GM13977 (cell line): ENCODE measurements at regions not wholly inside any gene's neighbourhood (a gene's known extent, or its start where the extent isn't known, plus 50 kb on each side); places are given as distances from the start of the nearest gene placed in this dataset.

Experiments
- DNase-seq: peaks from one replicate; pipeline ENCODE4 v3.0.0; 2012; ENCODE audit warnings: low spot score
- CTCF ChIP-seq: IDR thresholded peaks from 2 replicates; pipeline ENCODE4 v1.5.1; 2012; ENCODE audit warnings: mild to moderate bottlenecking, control low read depth; ENCODE audit not compliant: insufficient read depth; ENCODE audit errors: extremely low read depth, missing control alignments
- in situ Hi-C: fragments of 300-500 bp; cut with MboI; formaldehyde crosslinking; loops from one replicate; pipeline ENCODE4 v1.12.0; 2022; ENCODE audit warnings: low sequenced_read_pairs, low pct_unique_long_range_greater_than_20kb, mixed read lengths, inconsistent platforms; ENCODE audit not compliant: unreplicated experiment

GRCh38 chr21:28436286-28436932 lies 556.3 kb downstream of the LTN1 start:
- DNase-seq: no peak
- TF ChIP-seq CTCF: no peak
- in situ Hi-C loops: no loop called here

- in situ Hi-C loops: no loop called here
- TF ChIP-seq CTCF: no peak
- no peak for DNase-seq
Measured at GRCh38 chr21:28431527-28432200, 561.0 kb downstream of the LTN1 start.

GRCh38 chr21:28431022-28431421 lies 561.7 kb downstream of the LTN1 start:
- no peak for DNase-seq
- no peak for TF ChIP-seq CTCF
- in situ Hi-C loops: no loop called here

- in situ Hi-C loops: no loop called here
- no peak for DNase-seq
- TF ChIP-seq CTCF: no peak
Measured at GRCh38 chr21:28429161-28429560, 563.5 kb downstream of the LTN1 start.

- DNase-seq: no peak
- in situ Hi-C loops: no loop called here
- no peak for TF ChIP-seq CTCF
Measured at GRCh38 chr21:28427394-28428022, 565.2 kb downstream of the LTN1 start.

GRCh38 chr21:28426545-28426944 lies 566.1 kb downstream of the LTN1 start:
- no peak for DNase-seq
- TF ChIP-seq CTCF: no peak
- in situ Hi-C loops: no loop called here
